HL-60 (cell line): ENCODE measurements at regions not wholly inside any gene's neighbourhood (a gene's known extent, or its start where the extent isn't known, plus 50 kb on each side); places are given as distances from the start of the nearest gene placed in this dataset.

Experiments used
- DNase-seq, 2 experiments: peaks; one replicate each; pipeline ENCODE4 v3.0.0-alpha.2; 2010 to 2020; ENCODE audit warnings: low read depth in 1 of 2, low spot score in 1 of 2
- H3K27ac ChIP-seq: fragments of 250-450 bp; sonication (Bioruptor Pico); replicated peaks from 2 replicates; pipeline ENCODE4 v1.5.1; 2020; ENCODE audit warnings: mild to moderate bottlenecking, moderate library complexity
- H3K27me3 ChIP-seq: fragments of 250-450 bp; sonication (Bioruptor Pico); 2 replicates; pipeline ENCODE4 v1.5.1; 2021; ENCODE audit warnings: mild to moderate bottlenecking, moderate library complexity; ENCODE audit not compliant: insufficient read depth, poor library complexity, severe bottlenecking
- H3K4me3 ChIP-seq: replicated peaks from 2 replicates; pipeline ENCODE4 v1.5.1; 2011; ENCODE audit warnings: mild to moderate bottlenecking, control low read depth, low read length; ENCODE audit not compliant: insufficient read depth
- GABPA ChIP-seq: IDR thresholded peaks from 2 replicates; pipeline ENCODE4 v1.6.1; 2012; ENCODE audit warnings: low read depth
- POLR2AphosphoS5 ChIP-seq: IDR thresholded peaks from 2 replicates; pipeline ENCODE4 v1.6.1; 2012; ENCODE audit warnings: low read depth
- SPI1 ChIP-seq: IDR thresholded peaks from 2 replicates; pipeline ENCODE4 v1.6.1; 2012; ENCODE audit warnings: low read depth, mild to moderate bottlenecking, borderline replicate concordance
- TF ChIP-seq, protein P1 (sequence below): IDR thresholded peaks from 2 replicates; pipeline ENCODE4 v1.6.1; 2012; ENCODE audit warnings: low read depth; ENCODE audit not compliant: insufficient replicate concordance
- TF ChIP-seq, protein P2 (sequence below): IDR thresholded peaks from one replicate; pipeline ENCODE4 v1.5.1; 2011; ENCODE audit warnings: low read length, control low read depth, inconsistent platforms; ENCODE audit not compliant: insufficient read depth

- DNase-seq: no peak
- no peak overlapping the region for H3K27ac ChIP-seq
- no peaks in the 10 kb centered on the region for H3K27me3 ChIP-seq
- TF ChIP-seq POLR2AphosphoS5 (no peak), SPI1 (no peak), GABPA (no peak)
- TF ChIP-seq, protein P1, sequence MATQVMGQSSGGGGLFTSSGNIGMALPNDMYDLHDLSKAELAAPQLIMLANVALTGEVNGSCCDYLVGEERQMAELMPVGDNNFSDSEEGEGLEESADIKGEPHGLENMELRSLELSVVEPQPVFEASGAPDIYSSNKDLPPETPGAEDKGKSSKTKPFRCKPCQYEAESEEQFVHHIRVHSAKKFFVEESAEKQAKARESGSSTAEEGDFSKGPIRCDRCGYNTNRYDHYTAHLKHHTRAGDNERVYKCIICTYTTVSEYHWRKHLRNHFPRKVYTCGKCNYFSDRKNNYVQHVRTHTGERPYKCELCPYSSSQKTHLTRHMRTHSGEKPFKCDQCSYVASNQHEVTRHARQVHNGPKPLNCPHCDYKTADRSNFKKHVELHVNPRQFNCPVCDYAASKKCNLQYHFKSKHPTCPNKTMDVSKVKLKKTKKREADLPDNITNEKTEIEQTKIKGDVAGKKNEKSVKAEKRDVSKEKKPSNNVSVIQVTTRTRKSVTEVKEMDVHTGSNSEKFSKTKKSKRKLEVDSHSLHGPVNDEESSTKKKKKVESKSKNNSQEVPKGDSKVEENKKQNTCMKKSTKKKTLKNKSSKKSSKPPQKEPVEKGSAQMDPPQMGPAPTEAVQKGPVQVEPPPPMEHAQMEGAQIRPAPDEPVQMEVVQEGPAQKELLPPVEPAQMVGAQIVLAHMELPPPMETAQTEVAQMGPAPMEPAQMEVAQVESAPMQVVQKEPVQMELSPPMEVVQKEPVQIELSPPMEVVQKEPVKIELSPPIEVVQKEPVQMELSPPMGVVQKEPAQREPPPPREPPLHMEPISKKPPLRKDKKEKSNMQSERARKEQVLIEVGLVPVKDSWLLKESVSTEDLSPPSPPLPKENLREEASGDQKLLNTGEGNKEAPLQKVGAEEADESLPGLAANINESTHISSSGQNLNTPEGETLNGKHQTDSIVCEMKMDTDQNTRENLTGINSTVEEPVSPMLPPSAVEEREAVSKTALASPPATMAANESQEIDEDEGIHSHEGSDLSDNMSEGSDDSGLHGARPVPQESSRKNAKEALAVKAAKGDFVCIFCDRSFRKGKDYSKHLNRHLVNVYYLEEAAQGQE: no peak
- TF ChIP-seq, protein P2, sequence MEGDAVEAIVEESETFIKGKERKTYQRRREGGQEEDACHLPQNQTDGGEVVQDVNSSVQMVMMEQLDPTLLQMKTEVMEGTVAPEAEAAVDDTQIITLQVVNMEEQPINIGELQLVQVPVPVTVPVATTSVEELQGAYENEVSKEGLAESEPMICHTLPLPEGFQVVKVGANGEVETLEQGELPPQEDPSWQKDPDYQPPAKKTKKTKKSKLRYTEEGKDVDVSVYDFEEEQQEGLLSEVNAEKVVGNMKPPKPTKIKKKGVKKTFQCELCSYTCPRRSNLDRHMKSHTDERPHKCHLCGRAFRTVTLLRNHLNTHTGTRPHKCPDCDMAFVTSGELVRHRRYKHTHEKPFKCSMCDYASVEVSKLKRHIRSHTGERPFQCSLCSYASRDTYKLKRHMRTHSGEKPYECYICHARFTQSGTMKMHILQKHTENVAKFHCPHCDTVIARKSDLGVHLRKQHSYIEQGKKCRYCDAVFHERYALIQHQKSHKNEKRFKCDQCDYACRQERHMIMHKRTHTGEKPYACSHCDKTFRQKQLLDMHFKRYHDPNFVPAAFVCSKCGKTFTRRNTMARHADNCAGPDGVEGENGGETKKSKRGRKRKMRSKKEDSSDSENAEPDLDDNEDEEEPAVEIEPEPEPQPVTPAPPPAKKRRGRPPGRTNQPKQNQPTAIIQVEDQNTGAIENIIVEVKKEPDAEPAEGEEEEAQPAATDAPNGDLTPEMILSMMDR: no peak
- H3K4me3 ChIP-seq: no peak overlapping the region
These were observed 536.8 kb upstream of the DPP6 start for GRCh38 chr7:153515359-153515758.

DNA sequence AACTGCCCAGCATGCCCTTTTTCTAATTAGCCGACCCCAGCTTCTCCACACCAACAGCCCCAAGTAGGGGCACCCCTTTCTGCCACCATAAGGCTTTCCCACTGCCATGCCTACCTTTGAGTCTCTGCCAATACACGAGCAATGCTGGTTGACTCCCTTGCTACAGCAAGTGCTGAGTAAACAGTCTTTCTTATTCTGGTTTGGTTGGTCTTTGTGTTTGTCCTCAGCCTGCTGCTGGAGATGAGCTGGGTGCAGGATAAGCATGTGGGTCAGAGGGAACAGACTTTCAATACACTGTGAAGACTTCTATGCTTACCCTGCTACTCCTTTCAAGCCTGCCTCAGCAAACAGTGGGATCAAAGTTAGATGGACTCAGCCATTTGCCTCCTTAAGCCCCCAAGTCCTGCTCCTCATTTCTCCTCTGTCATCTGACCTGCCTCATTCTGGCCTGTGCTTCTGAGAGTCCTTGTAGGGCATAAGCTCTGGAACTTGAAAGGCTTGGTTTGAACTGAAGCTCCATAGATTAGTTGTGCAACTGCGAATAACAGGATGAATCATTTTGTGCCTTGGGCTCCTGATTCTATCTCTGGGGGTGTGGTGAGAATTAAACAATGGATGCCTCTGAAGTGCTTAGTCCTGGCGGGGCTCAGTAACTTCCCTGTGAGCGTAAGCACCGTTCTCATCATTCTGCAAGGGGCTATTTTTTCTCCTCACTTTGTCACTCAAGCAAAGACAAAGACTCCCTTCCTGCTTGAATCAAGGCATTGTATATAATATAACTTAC, 533.8 kb upstream of the DPP6 start:
- H3K4me3 ChIP-seq: no peak overlapping the region
- H3K27ac ChIP-seq: no peak overlapping the region
- TF ChIP-seq, protein P1: no peak
- TF ChIP-seq GABPA (no peak), POLR2AphosphoS5 (no peak)
- no peaks in the 10 kb centered on the region for H3K27me3 ChIP-seq
- no peak for DNase-seq

DNA sequence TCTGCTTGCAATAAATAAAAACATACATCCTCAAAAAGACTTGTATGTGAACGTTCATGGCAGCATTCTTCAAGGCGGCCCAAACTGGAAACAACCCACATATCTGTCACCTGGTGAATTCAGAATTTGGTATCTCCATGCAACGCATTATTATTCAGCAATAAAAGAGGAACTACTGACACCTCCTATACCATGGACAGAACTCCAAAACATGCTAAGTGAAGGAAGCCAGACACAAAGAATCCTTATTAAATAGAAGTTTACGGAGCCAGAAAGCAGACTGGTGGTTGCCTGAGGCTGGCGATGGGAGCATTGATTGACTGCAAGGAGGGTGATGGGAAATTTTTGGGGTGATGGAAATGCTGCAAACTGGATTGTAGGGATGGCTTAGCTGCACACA, 530.8 kb upstream of the DPP6 start:
- no peak for TF ChIP-seq GABPA
- TF ChIP-seq, protein P1: peak; percentile 41
- H3K4me3 ChIP-seq: no peak overlapping the region
- no peak for DNase-seq
- no peaks in the 10 kb centered on the region for H3K27me3 ChIP-seq
- no peak overlapping the region for H3K27ac ChIP-seq

- Histone ChIP-seq H3K27me3 (no peaks in the 10 kb centered on the region), H3K4me3 (no peak overlapping the region), H3K27ac (no peak overlapping the region)
- DNase-seq: no peak
- TF ChIP-seq SPI1: no peak
- no peak for TF ChIP-seq GABPA
- TF ChIP-seq, protein P2: no peak
- TF ChIP-seq POLR2AphosphoS5: no peak
- TF ChIP-seq, protein P1: no peak
These were observed 529.9 kb upstream of the DPP6 start for GRCh38 chr7:153522261-153522660.
